GM12891 (cell line): ENCODE measurements at regions not wholly inside any gene's neighbourhood (a gene's known extent, or its start where the extent isn't known, plus 50 kb on each side); places are given as distances from the start of the nearest gene placed in this dataset.

Experiments
- PAX5 ChIP-seq: IDR thresholded peaks from 2 replicates; pipeline ENCODE4 v1.6.1; 2011; ENCODE audit warnings: low read length, moderate library complexity, mild to moderate bottlenecking; ENCODE audit not compliant: insufficient read depth, severe bottlenecking
- POLR2A ChIP-seq: IDR thresholded peaks from 2 replicates; pipeline ENCODE4 v1.6.1; 2011; ENCODE audit warnings: low read depth, low read length, control low read depth
- POLR2AphosphoS5 ChIP-seq: IDR thresholded peaks from 2 replicates; pipeline ENCODE4 v1.6.1; 2011; ENCODE audit warnings: low read depth, low read length, control low read depth
- POU2F2 ChIP-seq: IDR thresholded peaks from 2 replicates; pipeline ENCODE4 v1.6.1; 2011; ENCODE audit warnings: low read depth, mild to moderate bottlenecking, control low read depth, low read length, moderate library complexity
- SPI1 ChIP-seq: IDR thresholded peaks from 2 replicates; pipeline ENCODE4 v1.6.1; 2011; ENCODE audit warnings: low read depth, low read length, control low read depth
- TAF1 ChIP-seq: IDR thresholded peaks from 2 replicates; pipeline ENCODE4 v1.6.1; 2011; ENCODE audit warnings: low read depth, low read length, control low read depth

GRCh38 chr1:90800012-90800717 is 83.1 kb upstream of the BARHL2 start:
- TF ChIP-seq POLR2A: no peak
- no peak for TF ChIP-seq TAF1
- no peak for TF ChIP-seq POLR2AphosphoS5
- no peak for TF ChIP-seq SPI1
- no peak for TF ChIP-seq PAX5
- no peak for TF ChIP-seq POU2F2
